Suprapubic skin (tissue), 3 donors: ENCODE measurements at regions not wholly inside any gene's neighbourhood (a gene's known extent, or its start where the extent isn't known, plus 50 kb on each side); places are given as distances from the start of the nearest gene placed in this dataset.
"Not testable (repeated sequence)": the region's sequence is repeated elsewhere in the genome, so short reads cannot be mapped to it uniquely, and the experiment has no call there.

Experiments
- CTCF ChIP-seq, 2 donors: fragments of 200-600 bp in 1 of 2; fragments of 450-650 bp in 1 of 2; sonication (generic) in 1 of 2; IDR thresholded peaks; one replicate each; pipeline ENCODE4 v1.5.1; 2016 to 2019; ENCODE audit warnings: antibody characterized with exemption in 2 of 2, mild to moderate bottlenecking in 1 of 2, moderate library complexity in 1 of 2
- EP300 ChIP-seq: sonication (generic); formaldehyde crosslinking; IDR thresholded peaks from one replicate; pipeline ENCODE4 v1.6.1; 2017; ENCODE audit warnings: antibody characterized with exemption
- POLR2A ChIP-seq, 2 donors: fragments of 450-650 bp; IDR thresholded peaks; one replicate each; pipeline ENCODE4 v1.6.1; 2017; ENCODE audit warnings: antibody characterized with exemption in 2 of 2, mild to moderate bottlenecking in 2 of 2, moderate library complexity in 2 of 2

GRCh38 chr7:16249204-16249603 is 172.1 kb downstream of the CRPPA start:
- not testable (repeated sequence) for TF ChIP-seq CTCF (IDR thresholded peaks at IDR 0.05); EP300; POLR2A (IDR thresholded peaks at IDR 0.05)
